AG09319 (cell line): ENCODE measurements at regions not wholly inside any gene's neighbourhood (a gene's known extent, or its start where the extent isn't known, plus 50 kb on each side); places are given as distances from the start of the nearest gene placed in this dataset.
"Not testable (repeated sequence)": the region's sequence is repeated elsewhere in the genome, so short reads cannot be mapped to it uniquely, and the experiment has no call there.

Experiments used
- DNase-seq: peaks from one replicate; pipeline ENCODE4 v3.0.0-alpha.2; 2010; ENCODE audit warnings: low read depth; ENCODE audit errors: extremely low read depth
- CTCF ChIP-seq: IDR thresholded peaks from 2 replicates; pipeline ENCODE4 v1.5.1; 2011; ENCODE audit warnings: low read depth, mild to moderate bottlenecking, inconsistent platforms, low read length, moderate library complexity

GRCh38 chrX:13414006-13414647 is 94.3 kb upstream of the ATXN3L start:
- no peak for DNase-seq
- no peak for TF ChIP-seq CTCF

GRCh38 chrX:13412208-13412600 is 92.4 kb upstream of the ATXN3L start:
- DNase-seq: no peak
- TF ChIP-seq CTCF: no peak

- TF ChIP-seq CTCF: no peak
- no peak for DNase-seq
Observed at GRCh38 chrX:13411496-13412207, 91.8 kb upstream of the ATXN3L start.

- not testable (repeated sequence) for DNase-seq
Observed at GRCh38 chrX:13408599-13408998, 88.7 kb upstream of the ATXN3L start.

- DNase-seq: not testable (repeated sequence)
Observed at GRCh38 chrX:13404777-13405176, 84.9 kb upstream of the ATXN3L start.

- no peak for TF ChIP-seq CTCF
- no peak for DNase-seq
Observed at GRCh38 chrX:13404364-13404763, 84.5 kb upstream of the ATXN3L start.

- no peak for TF ChIP-seq CTCF
- no peak for DNase-seq
Observed at GRCh38 chrX:13401724-13402123, 81.9 kb upstream of the ATXN3L start.

- no peak for DNase-seq
- no peak for TF ChIP-seq CTCF
Observed at GRCh38 chrX:13398839-13399238, 79.0 kb upstream of the ATXN3L start.
